NCI-H748 (cell line): ENCODE measurements at regions not wholly inside any gene's neighbourhood (a gene's known extent, or its start where the extent isn't known, plus 50 kb on each side); places are given as distances from the start of the nearest gene placed in this dataset.
A peak's percentile ranks its signal among the peaks of the same experiment; 100 is the strongest.

Experiments
- DNase-seq: peaks from one replicate; lab custom pipeline; 2025; ENCODE audit not compliant: unreplicated experiment; lab: John Stamatoyannopoulos, UW

GRCh38 chr10:129393812-129394211 lies 73.2 kb upstream of the MGMT start:
- no peak for DNase-seq

GRCh38 chr10:129394518-129395328 lies 72.3 kb upstream of the MGMT start:
- DNase-seq = peak; percentile 31

GRCh38 chr10:129396021-129396722 lies 70.9 kb upstream of the MGMT start:
- peak; percentile 18 for DNase-seq

GRCh38 chr10:129397198-129397974 lies 69.7 kb upstream of the MGMT start:
- no peak for DNase-seq

GRCh38 chr10:129398711-129399141 lies 68.3 kb upstream of the MGMT start:
- no peak for DNase-seq

GRCh38 chr10:129400426-129400825 lies 66.6 kb upstream of the MGMT start:
- no peak for DNase-seq

GRCh38 chr10:129402459-129402858 lies 64.6 kb upstream of the MGMT start:
- no peak for DNase-seq

GRCh38 chr10:129404091-129404490 lies 63.0 kb upstream of the MGMT start:
- DNase-seq = no peak

- no peak for DNase-seq
These were observed 61.7 kb upstream of the MGMT start for GRCh38 chr10:129405389-129405788.

- DNase-seq = no peak
These were observed 56.2 kb upstream of the MGMT start for GRCh38 chr10:129410688-129411392.

GRCh38 chr10:129411393-129411705 lies 55.7 kb upstream of the MGMT start:
- no peak for DNase-seq

- no peak for DNase-seq
These were observed 55.3 kb upstream of the MGMT start for GRCh38 chr10:129411772-129412171.

- no peak for DNase-seq
These were observed 54.0 kb upstream of the MGMT start for GRCh38 chr10:129413024-129413423.

- DNase-seq = no peak
These were observed 51.6 kb upstream of the MGMT start for GRCh38 chr10:129415215-129416140.

- no peak for DNase-seq
These were observed 50.9 kb upstream of the MGMT start for GRCh38 chr10:129416155-129416554.

- DNase-seq = peak; percentile 4
These were observed 49.9 kb upstream of the MGMT start for GRCh38 chr10:129416956-129417765.
